IMR-90 (cell line): ENCODE measurements at regions not wholly inside any gene's neighbourhood (a gene's known extent, or its start where the extent isn't known, plus 50 kb on each side); places are given as distances from the start of the nearest gene placed in this dataset.

Experiments
- ATAC-seq: fragments of 200-7000 bp; cut with Tn5 transposase; 2 replicates; pipeline ENCODE4 v1.9.1; 2020; ENCODE audit warnings: low read depth, mild to moderate bottlenecking, moderate library complexity
- BruUV-seq: library from RNA; stranded (reverse); fragments of 400-500 nt; replicated peaks from 2 replicates; lab custom pipeline; 2021; lab: Mats Ljungman, UMichigan
- CTCF ChIA-PET: fragments of 300-600 bp; formaldehyde crosslinking; extraction: SDS; loops from one replicate; lab custom pipeline; 2021; ENCODE audit warnings: antibody characterized with exemption; lab: Yijun Ruan, JAX
- POLR2A ChIA-PET: fragments of 300-600 bp; sonication (Branson Sonifier 250); formaldehyde crosslinking; loops from one replicate; lab custom pipeline; 2022; ENCODE audit warnings: antibody characterized with exemption; ENCODE audit not compliant: unreplicated experiment; lab: Charles Lee
- DNase-seq: peaks from one replicate; pipeline ENCODE4 v3.0.0; 2013
- H2AFZ ChIP-seq: replicated peaks from 2 replicates; pipeline ENCODE3; 2013; ENCODE audit warnings: low read length, mild to moderate bottlenecking; ENCODE audit not compliant: poor library complexity
- H2AK5ac ChIP-seq: 2 replicates; pipeline ENCODE4 v1.6.1; 2013; ENCODE audit warnings: low read depth, low read length, inconsistent platforms
- H2AK9ac ChIP-seq: replicated peaks from 2 replicates; pipeline ENCODE3; 2013; ENCODE audit warnings: mild to moderate bottlenecking, low read depth, low read length, moderate library complexity; ENCODE audit not compliant: poor library complexity
- H2BK120ac ChIP-seq: 2 replicates; pipeline ENCODE4 v1.6.1; 2013; ENCODE audit warnings: low read depth, low read length, inconsistent platforms
- H2BK15ac ChIP-seq: 3 replicates; pipeline ENCODE4 v1.6.1; 2013; ENCODE audit warnings: low read depth, low read length, inconsistent platforms
- H2BK20ac ChIP-seq: 2 replicates; pipeline ENCODE4 v1.6.1; 2013; ENCODE audit warnings: low read depth, mild to moderate bottlenecking, inconsistent platforms, low read length, moderate library complexity
- H2BK5ac ChIP-seq: 2 replicates; pipeline ENCODE4 v1.6.1; 2013; ENCODE audit warnings: mild to moderate bottlenecking, low read depth, low read length, inconsistent platforms; ENCODE audit not compliant: poor library complexity, severe bottlenecking
- H3K14ac ChIP-seq: replicated peaks from 2 replicates; pipeline ENCODE4 v1.6.1; 2013; ENCODE audit warnings: low read depth, low read length, inconsistent platforms
- H3K18ac ChIP-seq: 2 replicates; pipeline ENCODE4 v1.6.1; 2013; ENCODE audit warnings: low read depth, low read length, control low read depth
- H3K23ac ChIP-seq: 2 replicates; pipeline ENCODE4 v1.6.1; 2013; ENCODE audit warnings: low read depth, low read length, inconsistent platforms
- H3K27ac ChIP-seq: 2 replicates; pipeline ENCODE4 v1.5.1; 2013; ENCODE audit warnings: mild to moderate bottlenecking, control low read depth, low read length; ENCODE audit not compliant: insufficient read depth
- H3K27me3 ChIP-seq: 2 replicates; pipeline ENCODE4 v1.6.1; 2013; ENCODE audit warnings: low read length; ENCODE audit not compliant: control insufficient read depth, insufficient read depth
- H3K36me3 ChIP-seq: 2 replicates; pipeline ENCODE4 v1.6.1; 2013; ENCODE audit warnings: low read length, mixed read lengths; ENCODE audit not compliant: control insufficient read depth, insufficient read depth
- H3K4ac ChIP-seq: 2 replicates; pipeline ENCODE4 v1.6.1; 2013; ENCODE audit warnings: low read depth, low read length, inconsistent platforms
- H3K4me1 ChIP-seq: 2 replicates; pipeline ENCODE4 v1.6.1; 2013; ENCODE audit warnings: low read length, mixed read lengths; ENCODE audit not compliant: control insufficient read depth, insufficient read depth
- H3K4me2 ChIP-seq: 2 replicates; pipeline ENCODE4 v1.6.1; 2013; ENCODE audit warnings: low read depth, mild to moderate bottlenecking, control low read depth, low read length, moderate library complexity
- H3K4me3 ChIP-seq: 2 replicates; pipeline ENCODE4 v1.5.1; 2013; ENCODE audit warnings: low read depth, mild to moderate bottlenecking, control low read depth, low read length, moderate library complexity; ENCODE audit not compliant: insufficient read depth
- H3K56ac ChIP-seq: 2 replicates; pipeline ENCODE4 v1.6.1; 2013; ENCODE audit warnings: low read length, inconsistent platforms; ENCODE audit not compliant: insufficient read depth; ENCODE audit errors: extremely low read depth
- H3K79me1 ChIP-seq, 2 experiments: 2 replicates each; pipeline ENCODE4 v1.6.1; 2013; ENCODE audit warnings: low read length in 2 of 2, inconsistent platforms in 1 of 2, low read depth in 1 of 2
- H3K9ac ChIP-seq: 2 replicates; pipeline ENCODE4 v1.6.1; 2013; ENCODE audit warnings: low read depth, low read length, control low read depth
- H3K9me1 ChIP-seq: 2 replicates; pipeline ENCODE4 v1.6.1; 2013; ENCODE audit warnings: low read length, inconsistent platforms; ENCODE audit not compliant: insufficient read depth
- H3K9me3 ChIP-seq: 2 replicates; pipeline ENCODE4 v1.6.1; 2013; ENCODE audit warnings: low read length; ENCODE audit not compliant: control insufficient read depth, insufficient read depth
- H4K20me1 ChIP-seq: 2 replicates; pipeline ENCODE4 v1.6.1; 2013; ENCODE audit warnings: low read length, inconsistent platforms; ENCODE audit not compliant: insufficient read depth
- H4K5ac ChIP-seq: 2 replicates; pipeline ENCODE4 v1.6.1; 2013; ENCODE audit warnings: mild to moderate bottlenecking, low read depth, low read length, control low read depth
- H4K8ac ChIP-seq, 2 experiments: 2 replicates each; pipeline ENCODE4 v1.6.1; 2013; ENCODE audit warnings: low read depth in 2 of 2, low read length in 2 of 2, control low read depth in 1 of 2, inconsistent platforms in 1 of 2
- H4K91ac ChIP-seq: 2 replicates; pipeline ENCODE4 v1.6.1; 2013; ENCODE audit warnings: low read depth, low read length, inconsistent platforms; ENCODE audit not compliant: insufficient read depth
- BHLHE40 ChIP-seq: fragments of 150-350 bp; IDR thresholded peaks from 2 replicates; pipeline ENCODE4 v1.6.1; 2016; ENCODE audit warnings: mild to moderate bottlenecking, low read depth, low read length
- CEBPB ChIP-seq: IDR thresholded peaks from 2 replicates; pipeline ENCODE4 v1.6.1; 2012; ENCODE audit warnings: low read depth, low read length, improper control_type of control experiment
- CHD1 ChIP-seq: IDR thresholded peaks from 2 replicates; pipeline ENCODE4 v1.6.1; 2012; ENCODE audit warnings: low read depth, low read length, improper control_type of control experiment
- CTCF ChIP-seq: conservative IDR thresholded peaks from 2 replicates; pipeline ENCODE4 v1.5.1; 2012; ENCODE audit warnings: mild to moderate bottlenecking, low read depth, low read length, improper control_type of control experiment
- ELK1 ChIP-seq: fragments of 150-350 bp; IDR thresholded peaks from 2 replicates; pipeline ENCODE4 v1.6.1; 2016; ENCODE audit warnings: low read depth, mild to moderate bottlenecking, low read length, moderate library complexity, borderline replicate concordance
- FOS ChIP-seq: fragments of 150-350 bp; IDR thresholded peaks from 2 replicates; pipeline ENCODE4 v1.6.1; 2016; ENCODE audit warnings: low read depth, low read length
- MAFK ChIP-seq: IDR thresholded peaks from 2 replicates; pipeline ENCODE4 v1.6.1; 2012; ENCODE audit warnings: low read depth, low read length, improper control_type of control experiment
- MAZ ChIP-seq: IDR thresholded peaks from 2 replicates; pipeline ENCODE4 v1.6.1; 2012; ENCODE audit warnings: low read depth, mild to moderate bottlenecking, low read length, improper control_type of control experiment, moderate library complexity, borderline replicate concordance
- MXI1 ChIP-seq: IDR thresholded peaks from 2 replicates; pipeline ENCODE4 v1.6.1; 2012; ENCODE audit warnings: low read depth, mild to moderate bottlenecking, low read length, moderate library complexity, borderline replicate concordance
- NFE2L2 ChIP-seq: fragments of 150-350 bp; IDR thresholded peaks from 2 replicates; pipeline ENCODE4 v1.6.1; 2016; ENCODE audit warnings: low read depth, mild to moderate bottlenecking, low read length
- POLR2A ChIP-seq: IDR thresholded peaks from 2 replicates; pipeline ENCODE4 v1.6.1; 2012; ENCODE audit warnings: mild to moderate bottlenecking, low read depth, low read length
- RAD21 ChIP-seq: IDR thresholded peaks from 2 replicates; pipeline ENCODE4 v1.6.1; 2012; ENCODE audit warnings: low read length, improper control_type of control experiment
- RCOR1 ChIP-seq: IDR thresholded peaks from 2 replicates; pipeline ENCODE4 v1.6.1; 2012; ENCODE audit warnings: mild to moderate bottlenecking, low read length, improper control_type of control experiment; ENCODE audit not compliant: insufficient replicate concordance
- RFX5 ChIP-seq: IDR thresholded peaks from 2 replicates; pipeline ENCODE4 v1.8.0; 2012; ENCODE audit warnings: low read depth, mild to moderate bottlenecking, low read length, moderate library complexity
- SMC3 ChIP-seq: fragments of 150-350 bp; IDR thresholded peaks from 2 replicates; pipeline ENCODE4 v1.6.1; 2016; ENCODE audit warnings: low read depth, mild to moderate bottlenecking, antibody characterized with exemption, low read length, moderate library complexity
- USF2 ChIP-seq: fragments of 150-350 bp; IDR thresholded peaks from 2 replicates; pipeline ENCODE4 v1.6.1; 2017; ENCODE audit warnings: mild to moderate bottlenecking, antibody characterized with exemption, low read length, low read depth
- WGBS, 2 experiments: methylation state at CpG; one replicate each; pipeline versions ENCODE4 v1.1.5 to v1.1.7; 2013; ENCODE audit warnings: missing lambda C conversion rate in 2 of 2; ENCODE audit not compliant: insufficient read length in 1 of 2; ENCODE audit errors: extremely low coverage in 2 of 2; 5-methylcytosine and 5-hydroxymethylcytosine counted together
- dilution Hi-C: fragments of 300-500 bp; cut with HindIII; formaldehyde crosslinking; loops from one replicate; pipeline ENCODE4 v1.14.3; 2018; ENCODE audit warnings: low sequenced_read_pairs; ENCODE audit not compliant: unreplicated experiment
- in situ Hi-C: fragments of 300-500 bp; cut with MboI; formaldehyde crosslinking; loops from 3 replicates; pipeline ENCODE4 v1.14.3; 2019; ENCODE audit warnings: low sequenced_read_pairs, inconsistent platforms, mixed read lengths
- intact Hi-C: fragments of 100-400 bp; cut with micrococcal nuclease; formaldehyde crosslinking; loops from 2 replicates; pipeline ENCODE4 v1.10.0; 2022

GRCh38 chr2:177042311-177042710 is 170.3 kb upstream of the HNRNPA3 start:
- Histone ChIP-seq H3K56ac (no peak overlapping the region), H2BK20ac (no peak overlapping the region), H3K4ac (no peak overlapping the region), H2BK120ac (no peak overlapping the region), H3K18ac (no peak overlapping the region), H4K20me1 (no peaks in the 10 kb centered on the region), H4K91ac (no peak overlapping the region), H3K4me3 (no peak overlapping the region), H3K27ac (no peak overlapping the region), H2AK9ac (no peak overlapping the region), H3K14ac (no peak overlapping the region), H3K4me2 (no peak overlapping the region), H3K79me1 (no peaks in the 10 kb centered on the region), H3K27me3 (no peaks in the 10 kb centered on the region; the same call in 1 of the 2 replicates), H3K9me3 (no peaks in the 10 kb centered on the region), H2BK5ac (no peak overlapping the region), H2AK5ac (no peak overlapping the region), H3K9ac (no peak overlapping the region), H2BK15ac (no peak overlapping the region), H3K23ac (no peak overlapping the region), H3K36me3 (no peaks in the 10 kb centered on the region), H2AFZ (no peak overlapping the region), H3K4me1 (no peaks in the 10 kb centered on the region), H4K5ac (no peak overlapping the region), H4K8ac (no peak overlapping the region), H3K9me1 (no peaks in the 10 kb centered on the region)
- in situ Hi-C loops (no loop called here), dilution Hi-C loops (no loop called here), intact Hi-C loops (no loop called here)
- DNase-seq (no peak), ATAC-seq (no peak)
- CTCF ChIA-PET = no interaction called here
- WGBS, 2 experiments = no CpG with 5 or more reads among the region's 3 CpGs
- TF ChIP-seq CTCF = no peak
- TF ChIP-seq BHLHE40 = no peak
- no peak for TF ChIP-seq MAZ
- no peak for TF ChIP-seq RCOR1
- TF ChIP-seq RFX5 = no peak
- no peak for TF ChIP-seq MAFK
- no peak for TF ChIP-seq SMC3
- TF ChIP-seq MXI1 = no peak
- no peak for TF ChIP-seq CEBPB
- TF ChIP-seq USF2 = no peak
- TF ChIP-seq FOS = no peak
- TF ChIP-seq POLR2A = no peak
- no peak for TF ChIP-seq RAD21
- no peak for TF ChIP-seq NFE2L2
- no peak for TF ChIP-seq ELK1
- TF ChIP-seq CHD1 = no peak
- BruUV-seq = no TSS peak
- POLR2A ChIA-PET = no interaction called here
